GM23338 (cell line): ENCODE measurements at regions not wholly inside any gene's neighbourhood (a gene's known extent, or its start where the extent isn't known, plus 50 kb on each side); places are given as distances from the start of the nearest gene placed in this dataset.

Experiments
- CREB1 ChIP-seq: fragments of 250-450 bp; sonication (Bioruptor Pico); IDR thresholded peaks from 2 replicates; pipeline ENCODE4 v1.5.0; 2020; ENCODE audit warnings: low read depth, mild to moderate bottlenecking, moderate library complexity
- CTCF ChIP-seq, 2 experiments: fragments of 200-600 bp in 1 of 2; sonication (generic) in 1 of 2; conservative IDR thresholded peaks; 2 replicates each; pipeline versions ENCODE4 v1.5.1 to v1.6.1; 2016 to 2017; ENCODE audit warnings: antibody characterized with exemption in 2 of 2, low read depth in 2 of 2, mild to moderate bottlenecking in 2 of 2, moderate library complexity in 1 of 2
- EZH2phosphoT487 ChIP-seq: fragments of 200-600 bp; sonication (generic); IDR thresholded peaks from one replicate; pipeline ENCODE4 v1.8.1; 2018; ENCODE audit warnings: antibody characterized with exemption; ENCODE audit not compliant: unreplicated experiment
- TF ChIP-seq, protein P1 (sequence below): IDR thresholded peaks from 2 replicates; pipeline ENCODE4 v1.6.1; 2016; ENCODE audit warnings: antibody characterized with exemption

GRCh38 chr2:129067953-129068352, 749.3 kb upstream of the HS6ST1 start:
- TF ChIP-seq, protein P1, sequence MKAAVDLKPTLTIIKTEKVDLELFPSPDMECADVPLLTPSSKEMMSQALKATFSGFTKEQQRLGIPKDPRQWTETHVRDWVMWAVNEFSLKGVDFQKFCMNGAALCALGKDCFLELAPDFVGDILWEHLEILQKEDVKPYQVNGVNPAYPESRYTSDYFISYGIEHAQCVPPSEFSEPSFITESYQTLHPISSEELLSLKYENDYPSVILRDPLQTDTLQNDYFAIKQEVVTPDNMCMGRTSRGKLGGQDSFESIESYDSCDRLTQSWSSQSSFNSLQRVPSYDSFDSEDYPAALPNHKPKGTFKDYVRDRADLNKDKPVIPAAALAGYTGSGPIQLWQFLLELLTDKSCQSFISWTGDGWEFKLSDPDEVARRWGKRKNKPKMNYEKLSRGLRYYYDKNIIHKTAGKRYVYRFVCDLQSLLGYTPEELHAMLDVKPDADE = no peak
- TF ChIP-seq CREB1 (CRISPR knock-in tag) (no peak), CTCF (conservative IDR thresholded peaks at IDR 0.05; ENCODE audit: low read depth in 2 of 2) (no peak), EZH2phosphoT487 (no peak)
